Endothelial cell of umbilical vein (primary cell): ENCODE measurements at regions not wholly inside any gene's neighbourhood (a gene's known extent, or its start where the extent isn't known, plus 50 kb on each side); places are given as distances from the start of the nearest gene placed in this dataset.

Experiments
- FOS ChIP-seq: IDR thresholded peaks from 2 replicates; pipeline ENCODE4 v1.6.1; 2011; ENCODE audit warnings: mild to moderate bottlenecking, low read length, moderate library complexity, borderline replicate concordance; ENCODE audit not compliant: insufficient read depth
- JUN ChIP-seq: IDR thresholded peaks from 2 replicates; pipeline ENCODE4 v1.6.1; 2011; ENCODE audit warnings: borderline replicate concordance, low read depth; ENCODE audit not compliant: insufficient read length, insufficient read depth
- POLR2A ChIP-seq: IDR thresholded peaks from 2 replicates; pipeline ENCODE4 v1.6.1; 2012; ENCODE audit warnings: low read depth, mild to moderate bottlenecking, control low read depth, low read length
- TF ChIP-seq, protein P1 (sequence below), 2 donors: IDR thresholded peaks; 1 replicate in 1 of 2; 2 replicates in 1 of 2; pipeline ENCODE4 v1.5.1; 2011; ENCODE audit warnings: low read length in 2 of 2, mild to moderate bottlenecking in 2 of 2, moderate library complexity in 2 of 2, control low read depth in 1 of 2, inconsistent platforms in 1 of 2, low read depth in 1 of 2; ENCODE audit not compliant: insufficient read depth in 1 of 2; ENCODE audit errors: extremely low read depth in 1 of 2

DNA sequence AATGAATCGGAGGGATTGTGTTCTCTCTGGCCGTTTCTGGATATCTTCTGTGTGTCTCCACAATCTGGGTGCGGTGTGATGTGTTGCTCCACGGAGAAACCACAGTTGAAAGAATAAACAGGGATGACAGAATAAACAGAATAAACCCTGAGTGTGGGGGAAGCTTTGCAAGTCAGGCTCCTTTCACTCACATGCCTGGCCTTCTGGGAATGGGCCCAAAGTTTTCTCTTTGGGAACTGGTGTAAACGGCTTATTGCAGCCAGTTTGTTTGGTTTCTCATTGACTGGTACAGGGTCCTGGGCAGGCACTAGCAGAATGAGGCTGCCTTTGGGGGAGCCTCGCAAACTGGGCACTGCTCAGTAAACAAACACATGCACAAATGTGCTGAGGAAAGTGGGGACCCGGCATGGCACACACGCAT lies 324.7 kb downstream of the DLEU7 start:
- TF ChIP-seq JUN (no peak), POLR2A (no peak), FOS (no peak)
- TF ChIP-seq, protein P1, sequence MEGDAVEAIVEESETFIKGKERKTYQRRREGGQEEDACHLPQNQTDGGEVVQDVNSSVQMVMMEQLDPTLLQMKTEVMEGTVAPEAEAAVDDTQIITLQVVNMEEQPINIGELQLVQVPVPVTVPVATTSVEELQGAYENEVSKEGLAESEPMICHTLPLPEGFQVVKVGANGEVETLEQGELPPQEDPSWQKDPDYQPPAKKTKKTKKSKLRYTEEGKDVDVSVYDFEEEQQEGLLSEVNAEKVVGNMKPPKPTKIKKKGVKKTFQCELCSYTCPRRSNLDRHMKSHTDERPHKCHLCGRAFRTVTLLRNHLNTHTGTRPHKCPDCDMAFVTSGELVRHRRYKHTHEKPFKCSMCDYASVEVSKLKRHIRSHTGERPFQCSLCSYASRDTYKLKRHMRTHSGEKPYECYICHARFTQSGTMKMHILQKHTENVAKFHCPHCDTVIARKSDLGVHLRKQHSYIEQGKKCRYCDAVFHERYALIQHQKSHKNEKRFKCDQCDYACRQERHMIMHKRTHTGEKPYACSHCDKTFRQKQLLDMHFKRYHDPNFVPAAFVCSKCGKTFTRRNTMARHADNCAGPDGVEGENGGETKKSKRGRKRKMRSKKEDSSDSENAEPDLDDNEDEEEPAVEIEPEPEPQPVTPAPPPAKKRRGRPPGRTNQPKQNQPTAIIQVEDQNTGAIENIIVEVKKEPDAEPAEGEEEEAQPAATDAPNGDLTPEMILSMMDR (IDR thresholded peaks at IDR 0.05; ENCODE audit: extremely low read depth in 1 of 2, insufficient read depth in 1 of 2, low read depth in 1 of 2, low read length in 2 of 2) = no peak
